Breast epithelium (tissue), 4 donors: ENCODE measurements at regions not wholly inside any gene's neighbourhood (a gene's known extent, or its start where the extent isn't known, plus 50 kb on each side); places are given as distances from the start of the nearest gene placed in this dataset.

Experiments used
- DNase-seq, 2 donors: peaks; one replicate each; pipeline ENCODE4 v3.0.0-alpha.2; 2019; ENCODE audit warnings: low spot score in 2 of 2
- H3K27ac ChIP-seq, 2 donors: fragments of 200-600 bp; sonication (generic) in 1 of 2; one replicate each; pipeline ENCODE4 v1.5.1; 2016 to 2019; ENCODE audit warnings: mild to moderate bottlenecking in 1 of 2
- H3K27me3 ChIP-seq, 2 donors: fragments of 200-600 bp; sonication (generic) in 1 of 2; one replicate each; pipeline versions ENCODE4 v1.5.1 to v1.6.0; 2017 to 2019; ENCODE audit warnings: control low read depth in 1 of 2, mild to moderate bottlenecking in 1 of 2
- H3K36me3 ChIP-seq: fragments of 200-600 bp; one replicate; pipeline ENCODE4 v1.5.1; 2019
- H3K4me1 ChIP-seq, 2 donors: fragments of 200-600 bp; sonication (generic); one replicate each; pipeline ENCODE4 v1.5.1; 2016 to 2019; ENCODE audit warnings: control low read depth in 1 of 2
- H3K4me3 ChIP-seq, 3 donors: fragments of 200-600 bp; sonication (generic); 1 replicate in 2 of 3; 2 replicates in 1 of 3; pipeline ENCODE4 v1.5.1; 2016 to 2019; ENCODE audit warnings: mild to moderate bottlenecking in 3 of 3, moderate library complexity in 2 of 3
- H3K9me3 ChIP-seq, 2 donors: fragments of 200-600 bp; sonication (generic) in 1 of 2; one replicate each; pipeline ENCODE4 v1.5.1; 2016 to 2019; ENCODE audit warnings: control low read depth in 1 of 2
- CTCF ChIP-seq, 3 donors: fragments of 450-650 bp; IDR thresholded peaks; one replicate each; pipeline ENCODE4 v1.5.1; 2016 to 2017; ENCODE audit warnings: antibody characterized with exemption in 3 of 3, mild to moderate bottlenecking in 3 of 3, moderate library complexity in 3 of 3
- POLR2A ChIP-seq: fragments of 450-650 bp; IDR thresholded peaks from one replicate; pipeline ENCODE4 v1.6.1; 2016; ENCODE audit warnings: antibody characterized with exemption, mild to moderate bottlenecking, moderate library complexity
- POLR2AphosphoS5 ChIP-seq, 3 donors: sonication (generic); formaldehyde crosslinking; IDR thresholded peaks; one replicate each; pipeline ENCODE4 v1.6.1; 2017; ENCODE audit warnings: antibody characterized with exemption in 3 of 3
- intact Hi-C: fragments of 100-400 bp; cut with DNase I; formaldehyde crosslinking; loops from one replicate; pipeline ENCODE4 v1.15.1; 2023; ENCODE audit warnings: low total_unique reads

- H3K9me3 ChIP-seq: no peaks in the 10 kb centered on the region
- no peaks in the 10 kb centered on the region for H3K4me1 ChIP-seq
- no peaks in the 10 kb centered on the region for H3K36me3 ChIP-seq
- H3K4me3 ChIP-seq: no peak overlapping the region
- intact Hi-C loops: no loop called here
- DNase-seq: no peak
- no peaks in the 10 kb centered on the region for H3K27me3 ChIP-seq
- H3K27ac ChIP-seq: no peak overlapping the region
- no peak for TF ChIP-seq POLR2AphosphoS5 (IDR thresholded peaks at IDR 0.05)
- TF ChIP-seq POLR2A: no peak
- TF ChIP-seq CTCF (IDR thresholded peaks at IDR 0.05): no peak
Measured at GRCh38 chr3:168187233-168187632, 91.5 kb upstream of the GOLIM4 start.

- intact Hi-C loops: no loop called here
- H3K9me3 ChIP-seq: no peaks in the 10 kb centered on the region
- no peaks in the 10 kb centered on the region for H3K27me3 ChIP-seq
- no peaks in the 10 kb centered on the region for H3K36me3 ChIP-seq
- TF ChIP-seq CTCF (IDR thresholded peaks at IDR 0.05): no peak
- no peak for TF ChIP-seq POLR2AphosphoS5 (IDR thresholded peaks at IDR 0.05)
- TF ChIP-seq POLR2A: no peak
- no peak overlapping the region for H3K27ac ChIP-seq
- no peak overlapping the region for H3K4me3 ChIP-seq
- H3K4me1 ChIP-seq: no peaks in the 10 kb centered on the region
- DNase-seq: no peak
Measured at GRCh38 chr3:168186293-168186983, 90.7 kb upstream of the GOLIM4 start.

GRCh38 chr3:168183774-168184173 is 88.0 kb upstream of the GOLIM4 start:
- DNase-seq: no peak
- no peaks in the 10 kb centered on the region for H3K9me3 ChIP-seq
- no peak overlapping the region for H3K27ac ChIP-seq
- TF ChIP-seq CTCF (IDR thresholded peaks at IDR 0.05): no peak
- TF ChIP-seq POLR2AphosphoS5 (IDR thresholded peaks at IDR 0.05): no peak
- TF ChIP-seq POLR2A: no peak
- no peaks in the 10 kb centered on the region for H3K36me3 ChIP-seq
- H3K4me3 ChIP-seq: no peak overlapping the region
- intact Hi-C loops: no loop called here
- H3K27me3 ChIP-seq: no peaks in the 10 kb centered on the region
- no peaks in the 10 kb centered on the region for H3K4me1 ChIP-seq

- Histone ChIP-seq H3K27ac (no peak overlapping the region), H3K36me3 (no peaks in the 10 kb centered on the region), H3K4me1 (no peaks in the 10 kb centered on the region), H3K27me3 (no peaks in the 10 kb centered on the region), H3K4me3 (no peak overlapping the region), H3K9me3 (no peaks in the 10 kb centered on the region)
- intact Hi-C loops: loop anchor here (5.0 kb wide), 1 partner anchor 121 kb away; no protein-coding TSS in a partner anchor
- no peak for DNase-seq
- TF ChIP-seq CTCF (IDR thresholded peaks at IDR 0.05) (no peak), POLR2A (no peak), POLR2AphosphoS5 (IDR thresholded peaks at IDR 0.05) (no peak)
Measured at GRCh38 chr3:168168743-168169142, 73.0 kb upstream of the GOLIM4 start.

GRCh38 chr3:168165390-168166269 is 69.9 kb upstream of the GOLIM4 start:
- Histone ChIP-seq H3K4me1 (no peaks in the 10 kb centered on the region), H3K4me3 (no peak overlapping the region), H3K27ac (peak overlapping the region in 1 of 2 donors; percentile 33), H3K36me3 (no peaks in the 10 kb centered on the region), H3K27me3 (no peaks in the 10 kb centered on the region), H3K9me3 (no peaks in the 10 kb centered on the region)
- TF ChIP-seq CTCF (IDR thresholded peaks at IDR 0.05) (peak; percentile 79 to 83 (median 80)), POLR2A (no peak), POLR2AphosphoS5 (IDR thresholded peaks at IDR 0.05) (peak in 1 of 3 donors; percentile 16)
- DNase-seq: peak in 1 of 2 donors; percentile 46
- intact Hi-C loops: loop anchor here (5.0 kb wide), 1 partner anchor 118 kb away; no protein-coding TSS in a partner anchor
